WTC11 (cell line): ENCODE measurements at regions not wholly inside any gene's neighbourhood (a gene's known extent, or its start where the extent isn't known, plus 50 kb on each side); places are given as distances from the start of the nearest gene placed in this dataset.

Experiments
- CBFB ChIP-seq: sonication (generic); formaldehyde crosslinking; IDR thresholded peaks from 2 replicates; pipeline ENCODE4 v1.8.1; 2022; ENCODE audit warnings: mild to moderate bottlenecking, low read depth, missing genetic modification reagents
- USF2 ChIP-seq: sonication (generic); formaldehyde crosslinking; IDR thresholded peaks from 2 replicates; pipeline ENCODE4 v1.8.1; 2023; ENCODE audit warnings: mild to moderate bottlenecking, missing genetic modification reagents, moderate library complexity
- ZNF416 ChIP-seq: fragments of 250-450 bp; sonication (Bioruptor Pico); IDR thresholded peaks from 2 replicates; pipeline ENCODE4 v1.9.0; 2021; ENCODE audit warnings: mild to moderate bottlenecking, inconsistent platforms

GRCh38 chr6:19929312-19929711 is 92.1 kb downstream of the ID4 start:
- TF ChIP-seq ZNF416 (CRISPR knock-in tag) (no peak), USF2 (CRISPR knock-in tag) (no peak), CBFB (CRISPR knock-in tag) (no peak)
